ENCODE measurements at regions not wholly inside any gene's neighbourhood (a gene's known extent, or its start where the extent isn't known, plus 50 kb on each side); places are given as distances from the start of the nearest gene placed in this dataset.

DNA sequence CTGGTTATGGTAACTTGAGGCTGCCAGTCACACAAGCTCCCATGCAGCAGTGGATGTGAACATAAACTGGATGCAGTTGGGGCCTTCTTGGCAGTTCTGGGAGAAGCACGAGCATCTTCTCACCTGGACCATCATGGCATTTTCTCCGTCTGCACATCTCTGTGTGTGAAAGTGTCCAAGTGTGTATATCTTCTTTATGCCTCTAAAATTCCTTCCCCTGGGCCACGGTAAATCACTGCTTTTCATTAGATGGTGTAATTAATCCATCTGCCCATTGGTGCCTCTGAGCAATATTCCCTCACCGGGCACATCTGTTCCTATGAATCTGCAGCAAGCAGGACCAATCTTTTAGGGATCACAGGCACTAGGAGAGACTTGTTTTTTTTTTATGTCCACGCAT, 138.0 kb downstream of the MAP3K7 start:
- H3K36me3 Mint-ChIP-seq (ENCODE audit: low read depth), result peaks cover 13% of the 10 kb centered on the region
- peaks cover 14% of the 10 kb centered on the region for H3K9me3 Mint-ChIP-seq
- H3K4me3 Mint-ChIP-seq, result no peak overlapping the region
- H3K27me3 Mint-ChIP-seq (ENCODE audit: insufficient read depth), result no peaks in the 10 kb centered on the region
- intact Hi-C loops (cut with micrococcal nuclease), result no loop called here
- DNase-seq (ENCODE audit: low spot score), result no peak
- no peak overlapping the region for H3K27ac Mint-ChIP-seq
- H3K4me1 Mint-ChIP-seq (ENCODE audit: low read depth), result peaks cover 51% of the 10 kb centered on the region

DNA sequence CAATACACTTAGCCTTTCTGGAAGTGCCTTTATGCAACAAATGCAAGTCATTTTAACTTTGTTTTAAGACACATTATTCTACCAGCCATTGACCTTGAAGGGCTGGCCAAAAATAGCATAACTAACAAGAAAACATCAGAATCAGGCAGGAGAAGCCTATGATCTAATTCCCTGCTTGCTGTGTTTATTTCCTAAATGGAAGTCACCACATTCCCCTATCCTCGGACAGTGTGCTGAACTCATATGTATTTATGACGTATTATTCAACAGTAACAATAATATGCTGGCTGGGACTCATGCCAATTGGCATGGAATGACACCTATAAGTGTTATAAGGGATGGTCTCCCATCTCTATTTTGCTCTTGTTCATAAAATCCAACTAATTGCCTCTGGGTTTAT, 140.7 kb downstream of the MAP3K7 start:
- intact Hi-C loops (cut with micrococcal nuclease), result no loop called here
- Mint-ChIP-seq H3K27ac (peak overlapping the region; percentile 49), H3K36me3 (ENCODE audit: low read depth) (peaks cover 8% of the 10 kb centered on the region), H3K9me3 (peaks cover 8% of the 10 kb centered on the region), H3K4me3 (no peak overlapping the region), H3K4me1 (ENCODE audit: low read depth) (peaks cover 68% of the 10 kb centered on the region), H3K27me3 (ENCODE audit: insufficient read depth) (no peaks in the 10 kb centered on the region)
- DNase-seq (ENCODE audit: low spot score), result no peak

DNA sequence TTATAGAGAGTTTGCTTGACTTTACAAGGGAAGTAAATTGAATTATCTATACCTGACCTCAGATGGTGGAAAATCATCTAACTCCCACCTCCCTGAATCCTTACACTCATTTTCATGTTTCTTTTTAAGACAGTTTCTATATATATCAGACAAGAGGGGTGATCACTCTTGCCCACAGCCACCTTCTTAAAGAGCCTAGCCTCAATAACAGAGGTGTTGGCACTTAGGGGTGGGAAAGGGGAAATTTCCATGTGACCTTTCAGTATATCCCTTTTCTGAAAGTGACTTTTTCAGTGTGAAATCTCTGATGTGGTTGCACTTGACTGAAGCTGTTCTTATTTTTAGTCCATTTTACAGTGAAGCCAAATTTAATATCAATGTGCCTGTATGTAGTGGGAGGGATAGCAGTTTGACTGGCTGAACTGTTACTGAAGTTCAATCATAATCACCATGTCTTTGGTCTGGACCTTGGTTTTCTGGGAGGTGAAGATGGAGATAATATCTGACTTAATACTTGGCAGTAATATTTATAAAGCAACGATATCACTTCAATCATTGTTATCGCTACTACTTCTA, 141.3 kb downstream of the MAP3K7 start:
- Mint-ChIP-seq H3K4me3 (no peak overlapping the region), H3K9me3 (peaks cover 4% of the 10 kb centered on the region), H3K4me1 (ENCODE audit: low read depth) (peaks cover 66% of the 10 kb centered on the region), H3K27ac (peak overlapping the region; percentile 88), H3K27me3 (ENCODE audit: insufficient read depth) (no peaks in the 10 kb centered on the region), H3K36me3 (ENCODE audit: low read depth) (peaks cover 8% of the 10 kb centered on the region)
- no peak for DNase-seq (ENCODE audit: low spot score)
- intact Hi-C loops (cut with micrococcal nuclease), result loop anchor here (1.0 kb wide), 12 partner anchors 13 to 364 kb away; partner anchors contain the start of gene BACH2

DNA sequence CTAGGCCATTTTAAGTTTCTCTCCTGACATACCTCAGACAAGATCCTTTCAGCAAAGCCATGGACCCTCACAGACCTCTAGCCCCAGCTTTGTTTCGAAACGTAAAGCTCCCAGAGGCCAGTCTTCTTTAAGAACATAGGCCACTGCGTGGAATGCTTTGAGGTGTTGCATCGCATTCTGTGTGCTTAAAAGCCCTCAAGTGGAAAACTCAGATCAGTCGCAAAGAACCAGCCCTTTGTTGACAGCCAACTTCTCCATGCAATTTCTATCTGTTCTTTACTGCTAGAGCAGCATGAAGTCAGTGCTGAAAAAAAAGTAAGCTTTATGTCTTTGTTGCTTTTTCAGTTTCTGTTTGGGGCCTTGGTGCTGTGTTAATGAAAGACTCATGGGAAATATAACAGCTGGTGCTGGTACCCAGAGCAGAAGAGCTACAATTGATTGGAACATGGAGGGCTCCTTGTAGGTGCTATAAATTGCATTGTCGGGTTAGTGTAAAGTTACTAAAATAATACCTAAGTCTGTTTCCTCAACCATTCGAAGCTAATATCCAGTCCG, 142.6 kb downstream of the MAP3K7 start:
- H3K9me3 Mint-ChIP-seq, result peaks cover 3% of the 10 kb centered on the region
- peaks cover 69% of the 10 kb centered on the region for H3K4me1 Mint-ChIP-seq (ENCODE audit: low read depth)
- DNase-seq (ENCODE audit: low spot score), result no peak
- no peaks in the 10 kb centered on the region for H3K27me3 Mint-ChIP-seq (ENCODE audit: insufficient read depth)
- intact Hi-C loops (cut with micrococcal nuclease), result no loop called here
- H3K4me3 Mint-ChIP-seq, result peak overlapping the region; percentile 24
- peaks cover 8% of the 10 kb centered on the region for H3K36me3 Mint-ChIP-seq (ENCODE audit: low read depth)
- H3K27ac Mint-ChIP-seq, result peak overlapping the region; percentile 88

DNA sequence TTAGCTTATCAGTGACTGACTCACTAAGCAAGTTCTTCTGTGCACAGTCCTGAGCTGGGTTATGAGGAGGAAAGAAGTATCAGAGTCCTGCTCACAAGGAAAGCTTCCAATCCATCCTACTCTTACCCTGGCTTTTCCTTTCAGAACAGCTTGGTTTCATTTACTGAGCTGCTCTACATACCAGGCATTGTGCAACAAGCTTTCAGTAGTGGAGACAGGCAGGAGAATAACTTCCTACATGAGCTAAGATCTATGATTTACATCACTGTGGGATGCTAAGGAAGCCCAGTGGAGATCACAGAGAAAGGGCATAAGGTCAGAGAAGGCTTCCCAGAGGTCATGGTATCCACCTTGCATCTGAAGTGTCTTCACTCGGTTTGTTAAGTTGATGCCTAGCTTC, 144.5 kb downstream of the MAP3K7 start:
- Mint-ChIP-seq H3K27me3 (ENCODE audit: insufficient read depth) (no peaks in the 10 kb centered on the region), H3K4me1 (ENCODE audit: low read depth) (peaks cover 65% of the 10 kb centered on the region), H3K9me3 (peaks cover 3% of the 10 kb centered on the region), H3K27ac (no peak overlapping the region), H3K4me3 (no peak overlapping the region), H3K36me3 (ENCODE audit: low read depth) (peaks cover 8% of the 10 kb centered on the region)
- intact Hi-C loops (cut with micrococcal nuclease), result no loop called here
- no peak for DNase-seq (ENCODE audit: low spot score)

DNA sequence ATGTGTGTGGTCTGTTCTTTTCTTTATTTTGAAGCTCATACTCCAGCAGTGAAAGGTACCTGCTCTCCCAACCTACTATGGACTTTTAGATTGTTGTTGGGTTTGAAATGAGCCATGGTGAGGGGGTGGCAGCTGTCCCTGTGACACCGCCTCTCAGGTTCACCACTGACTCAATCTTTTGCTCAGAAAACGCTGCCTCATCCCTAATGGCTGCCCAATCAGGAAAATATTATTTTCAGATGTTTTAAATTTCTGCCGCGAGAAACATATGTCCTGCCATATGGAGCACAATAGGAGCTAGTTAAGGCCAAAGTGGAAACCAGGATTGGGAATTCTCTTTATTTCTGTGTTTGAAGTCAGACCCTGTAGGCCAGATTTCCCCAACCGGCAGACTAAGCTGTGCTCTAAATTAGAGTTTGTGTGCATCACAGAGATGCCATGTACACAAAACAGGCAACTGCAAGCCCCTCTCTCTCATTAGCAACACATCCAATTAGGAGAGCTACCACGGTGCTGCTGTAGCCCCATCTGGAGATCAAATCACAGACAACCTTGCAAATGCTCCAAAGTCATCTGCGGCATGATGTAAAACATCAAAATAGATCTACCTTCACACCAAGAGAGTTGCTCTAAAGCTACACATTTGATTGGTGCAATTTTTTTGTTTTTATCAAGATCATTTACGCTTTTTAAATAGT, 144.1 kb upstream of the BACH2 start:
- H3K36me3 Mint-ChIP-seq (ENCODE audit: low read depth), result peaks cover 5% of the 10 kb centered on the region
- no peak overlapping the region for H3K4me3 Mint-ChIP-seq
- H3K9me3 Mint-ChIP-seq, result peaks cover 2% of the 10 kb centered on the region
- intact Hi-C loops (cut with micrococcal nuclease), result no loop called here
- peaks cover 51% of the 10 kb centered on the region for H3K4me1 Mint-ChIP-seq (ENCODE audit: low read depth)
- no peak for DNase-seq (ENCODE audit: low spot score)
- no peaks in the 10 kb centered on the region for H3K27me3 Mint-ChIP-seq (ENCODE audit: insufficient read depth)
- peak overlapping the region; percentile 13 for H3K27ac Mint-ChIP-seq

DNA sequence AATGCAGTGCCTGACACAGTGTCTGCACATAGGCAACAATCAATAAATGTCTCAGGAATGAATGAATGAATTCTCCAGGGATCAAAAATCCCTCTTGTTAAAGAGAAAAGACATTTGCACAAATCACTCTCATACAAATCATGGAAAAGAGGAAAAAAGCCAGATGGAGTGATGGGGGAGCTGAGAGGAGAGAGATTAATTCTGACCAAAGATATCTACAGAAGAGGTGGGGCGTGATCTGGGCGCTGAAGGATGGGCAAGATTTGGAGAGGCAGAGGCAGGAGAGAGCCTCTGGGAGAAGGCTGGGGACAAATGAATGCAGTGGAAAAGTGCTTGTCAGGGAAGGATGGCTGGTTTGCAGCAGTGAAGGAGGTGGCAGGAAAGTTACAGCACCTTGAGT, 142.9 kb upstream of the BACH2 start:
- Mint-ChIP-seq H3K36me3 (ENCODE audit: low read depth) (peaks cover 4% of the 10 kb centered on the region), H3K27me3 (ENCODE audit: insufficient read depth) (no peaks in the 10 kb centered on the region), H3K4me1 (ENCODE audit: low read depth) (peaks cover 44% of the 10 kb centered on the region), H3K4me3 (no peak overlapping the region), H3K27ac (no peak overlapping the region), H3K9me3 (peaks cover 4% of the 10 kb centered on the region)
- intact Hi-C loops (cut with micrococcal nuclease), result no loop called here
- no peak for DNase-seq (ENCODE audit: low spot score)

DNA sequence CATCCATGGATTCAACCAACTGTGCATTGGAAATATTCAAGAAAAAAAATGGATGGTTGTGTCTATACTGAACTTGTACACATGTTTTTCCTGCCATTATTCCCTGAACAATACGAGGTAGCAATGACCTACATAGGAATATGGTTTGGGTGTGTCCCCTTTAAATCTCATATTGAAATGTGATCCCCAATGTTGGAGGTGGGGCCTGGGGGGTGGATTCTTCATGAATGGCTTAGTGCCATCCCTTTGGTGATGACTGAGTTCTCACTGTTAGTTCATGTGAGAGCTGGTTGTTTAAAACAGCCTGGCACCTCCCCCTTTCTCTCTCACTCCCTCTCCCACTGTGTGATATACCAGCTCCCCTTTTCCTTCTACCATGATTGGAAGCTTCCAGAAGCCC, 139.8 kb upstream of the BACH2 start:
- intact Hi-C loops (cut with micrococcal nuclease), result no loop called here
- Mint-ChIP-seq H3K27me3 (ENCODE audit: insufficient read depth) (no peaks in the 10 kb centered on the region), H3K9me3 (peaks cover 33% of the 10 kb centered on the region), H3K4me1 (ENCODE audit: low read depth) (peaks cover 31% of the 10 kb centered on the region), H3K36me3 (ENCODE audit: low read depth) (peaks cover 19% of the 10 kb centered on the region), H3K27ac (no peak overlapping the region), H3K4me3 (no peak overlapping the region)
- DNase-seq (ENCODE audit: low spot score), result no peak

DNA sequence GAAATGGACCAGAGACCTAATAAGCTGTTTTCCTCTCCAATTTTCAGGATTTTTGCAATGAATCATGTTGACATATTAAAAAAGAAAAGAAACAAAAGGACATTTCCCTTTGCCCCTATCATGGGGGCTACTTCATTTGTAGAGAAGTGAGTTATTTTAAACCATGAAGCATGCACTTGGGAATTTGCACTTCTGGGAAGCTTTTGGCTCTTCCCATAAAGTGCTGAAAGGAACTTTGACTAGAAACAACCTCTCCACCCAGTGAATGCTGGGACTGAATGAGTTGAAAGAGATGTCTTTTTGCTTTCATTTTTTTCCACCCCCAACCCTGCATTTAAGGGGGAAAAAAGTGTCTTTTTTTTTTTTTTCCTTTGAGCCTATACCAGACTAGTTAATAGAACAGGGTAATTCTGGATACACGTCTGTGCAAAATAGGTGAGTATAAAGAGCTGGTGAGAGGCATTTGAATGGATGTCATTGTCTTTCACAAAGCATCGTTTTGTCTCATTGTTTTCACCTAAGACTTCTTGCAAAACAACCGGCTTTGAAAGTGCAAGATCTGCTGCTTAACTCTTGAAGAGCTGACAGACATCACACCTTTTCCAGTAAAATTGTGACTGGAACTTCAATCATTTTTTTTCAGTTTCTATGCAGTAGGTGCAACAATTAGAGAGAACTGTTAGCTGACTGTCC, 138.7 kb upstream of the BACH2 start:
- Mint-ChIP-seq H3K4me1 (ENCODE audit: low read depth) (peaks cover 25% of the 10 kb centered on the region), H3K4me3 (no peak overlapping the region), H3K27me3 (ENCODE audit: insufficient read depth) (no peaks in the 10 kb centered on the region), H3K9me3 (peaks cover 40% of the 10 kb centered on the region), H3K36me3 (ENCODE audit: low read depth) (peaks cover 23% of the 10 kb centered on the region), H3K27ac (no peak overlapping the region)
- no peak for DNase-seq (ENCODE audit: low spot score)
- intact Hi-C loops (cut with micrococcal nuclease), result no loop called here

DNA sequence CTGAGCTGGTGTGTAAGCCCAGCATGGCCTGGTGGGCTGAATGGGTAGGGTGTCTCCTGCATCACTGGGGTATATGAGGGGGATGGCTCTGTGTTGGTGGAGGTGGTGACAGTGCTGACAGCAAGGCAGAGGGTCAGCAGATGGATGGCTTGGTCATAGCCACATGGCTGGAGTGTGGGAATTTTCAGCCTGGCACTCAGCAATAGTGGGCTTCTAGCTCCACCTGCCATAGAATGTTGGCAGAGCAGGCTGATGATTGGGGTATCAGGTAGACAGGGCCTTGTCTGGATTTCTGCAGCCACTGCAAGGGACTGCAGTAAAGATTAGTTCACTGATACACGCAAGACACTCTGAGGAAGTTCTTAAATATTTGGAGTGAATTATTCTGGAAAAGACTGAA, 137.5 kb upstream of the BACH2 start:
- Mint-ChIP-seq H3K9me3 (peaks cover 52% of the 10 kb centered on the region), H3K27me3 (ENCODE audit: insufficient read depth) (no peaks in the 10 kb centered on the region), H3K4me1 (ENCODE audit: low read depth) (peaks cover 15% of the 10 kb centered on the region), H3K4me3 (no peak overlapping the region), H3K27ac (no peak overlapping the region), H3K36me3 (ENCODE audit: low read depth) (peaks cover 28% of the 10 kb centered on the region)
- DNase-seq (ENCODE audit: low spot score), result no peak
- intact Hi-C loops (cut with micrococcal nuclease), result no loop called here

DNA sequence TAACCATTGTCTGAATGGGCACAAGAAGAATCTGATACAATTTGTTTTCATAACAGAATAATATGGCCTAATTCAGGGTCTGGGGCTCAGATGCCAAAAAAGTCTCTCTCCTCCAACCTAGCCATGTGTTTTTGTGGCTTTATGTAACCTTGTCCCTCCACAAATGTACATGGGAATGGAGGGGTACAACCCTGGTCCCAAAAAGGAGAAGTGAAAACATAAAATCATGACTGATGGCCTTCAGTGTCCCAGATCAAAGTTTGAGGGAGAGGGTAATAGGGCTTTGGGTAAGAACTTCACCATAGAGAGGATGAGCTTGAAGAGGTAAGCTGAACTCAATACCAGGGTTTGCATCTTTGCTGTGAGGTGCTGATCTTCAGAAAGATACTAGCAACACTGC, 136.3 kb upstream of the BACH2 start:
- no peak overlapping the region for H3K4me3 Mint-ChIP-seq
- DNase-seq (ENCODE audit: low spot score), result no peak
- peaks cover 60% of the 10 kb centered on the region for H3K9me3 Mint-ChIP-seq
- H3K27me3 Mint-ChIP-seq (ENCODE audit: insufficient read depth), result no peaks in the 10 kb centered on the region
- peaks cover 15% of the 10 kb centered on the region for H3K4me1 Mint-ChIP-seq (ENCODE audit: low read depth)
- H3K27ac Mint-ChIP-seq, result no peak overlapping the region
- intact Hi-C loops (cut with micrococcal nuclease), result no loop called here
- H3K36me3 Mint-ChIP-seq (ENCODE audit: low read depth), result peaks cover 28% of the 10 kb centered on the region

DNA sequence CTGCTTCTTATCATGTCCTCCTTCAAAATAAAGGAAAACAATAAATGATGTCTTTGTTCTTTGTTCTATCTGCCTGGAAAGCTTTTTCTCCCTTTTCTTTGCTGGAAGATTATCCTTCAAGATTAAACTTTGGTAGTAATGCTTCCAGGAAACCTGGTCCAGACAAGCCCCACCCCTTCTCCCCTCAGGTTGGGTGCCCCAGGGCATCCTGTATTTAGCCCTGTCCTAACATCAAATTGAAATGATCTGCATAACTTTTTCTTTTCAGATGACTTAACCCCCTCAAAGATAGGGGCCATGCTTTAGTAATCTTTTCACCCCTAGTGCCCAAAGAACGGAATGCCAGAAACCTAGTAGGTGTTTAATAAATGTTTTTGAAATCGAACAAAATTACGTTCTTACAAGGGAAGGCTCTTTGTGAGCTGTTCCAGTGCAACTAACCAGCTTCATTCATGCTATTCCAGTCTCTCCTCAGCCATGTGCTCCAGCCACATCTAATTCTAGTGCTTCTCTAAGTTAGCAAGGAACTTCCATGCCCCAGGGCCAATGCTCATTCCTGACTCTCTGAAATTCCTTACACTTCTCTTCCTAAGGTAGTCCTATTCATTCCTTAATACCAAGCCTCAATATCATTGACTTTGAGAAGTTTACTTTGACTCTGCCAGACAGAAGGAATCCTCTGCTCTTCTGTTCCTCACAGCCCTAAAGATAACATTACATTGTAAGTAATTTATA, 135.6 kb upstream of the BACH2 start:
- H3K9me3 Mint-ChIP-seq, result peaks cover 60% of the 10 kb centered on the region
- intact Hi-C loops (cut with micrococcal nuclease), result no loop called here
- H3K36me3 Mint-ChIP-seq (ENCODE audit: low read depth), result peaks cover 28% of the 10 kb centered on the region
- H3K27ac Mint-ChIP-seq, result no peak overlapping the region
- peaks cover 15% of the 10 kb centered on the region for H3K4me1 Mint-ChIP-seq (ENCODE audit: low read depth)
- H3K4me3 Mint-ChIP-seq, result no peak overlapping the region
- H3K27me3 Mint-ChIP-seq (ENCODE audit: insufficient read depth), result no peaks in the 10 kb centered on the region
- no peak for DNase-seq (ENCODE audit: low spot score)
